ENCODE measurements at regions not wholly inside any gene's neighbourhood (a gene's known extent, or its start where the extent isn't known, plus 50 kb on each side); places are given as distances from the start of the nearest gene placed in this dataset.

DNA sequence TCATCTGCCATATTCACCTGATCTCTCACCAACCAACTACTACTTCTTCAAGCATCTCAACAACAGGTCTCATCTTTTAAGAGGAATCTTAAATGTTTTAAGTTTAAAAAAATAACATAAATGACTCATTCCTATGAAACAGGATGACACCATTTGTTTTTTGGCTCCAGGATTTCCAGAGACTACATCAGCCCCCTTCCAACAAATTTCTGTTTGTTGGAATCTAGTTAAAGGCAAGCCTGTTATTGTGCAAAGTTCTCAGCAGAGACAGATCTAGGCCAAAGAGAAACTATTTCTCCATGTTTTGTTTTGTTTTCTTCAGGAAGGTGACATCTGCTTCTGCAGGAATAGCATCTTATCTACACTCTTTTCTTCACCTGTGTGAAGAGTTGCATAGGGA is 204.8 kb upstream of the SH3BP4 start:
- no peak for TF ChIP-seq EP300 (IDR thresholded peaks at IDR 0.05)
- TF ChIP-seq POLR2A (IDR thresholded peaks at IDR 0.05), result no peak
- TF ChIP-seq, protein P1, sequence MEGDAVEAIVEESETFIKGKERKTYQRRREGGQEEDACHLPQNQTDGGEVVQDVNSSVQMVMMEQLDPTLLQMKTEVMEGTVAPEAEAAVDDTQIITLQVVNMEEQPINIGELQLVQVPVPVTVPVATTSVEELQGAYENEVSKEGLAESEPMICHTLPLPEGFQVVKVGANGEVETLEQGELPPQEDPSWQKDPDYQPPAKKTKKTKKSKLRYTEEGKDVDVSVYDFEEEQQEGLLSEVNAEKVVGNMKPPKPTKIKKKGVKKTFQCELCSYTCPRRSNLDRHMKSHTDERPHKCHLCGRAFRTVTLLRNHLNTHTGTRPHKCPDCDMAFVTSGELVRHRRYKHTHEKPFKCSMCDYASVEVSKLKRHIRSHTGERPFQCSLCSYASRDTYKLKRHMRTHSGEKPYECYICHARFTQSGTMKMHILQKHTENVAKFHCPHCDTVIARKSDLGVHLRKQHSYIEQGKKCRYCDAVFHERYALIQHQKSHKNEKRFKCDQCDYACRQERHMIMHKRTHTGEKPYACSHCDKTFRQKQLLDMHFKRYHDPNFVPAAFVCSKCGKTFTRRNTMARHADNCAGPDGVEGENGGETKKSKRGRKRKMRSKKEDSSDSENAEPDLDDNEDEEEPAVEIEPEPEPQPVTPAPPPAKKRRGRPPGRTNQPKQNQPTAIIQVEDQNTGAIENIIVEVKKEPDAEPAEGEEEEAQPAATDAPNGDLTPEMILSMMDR (IDR thresholded peaks at IDR 0.05), result no peak
- DNase-seq (ENCODE audit: low spot score in 2 of 2), result no peak
- H3K9me3 ChIP-seq, result peaks cover 0 to 1% (median 0%) of the 10 kb centered on the region in 4 donors

DNA sequence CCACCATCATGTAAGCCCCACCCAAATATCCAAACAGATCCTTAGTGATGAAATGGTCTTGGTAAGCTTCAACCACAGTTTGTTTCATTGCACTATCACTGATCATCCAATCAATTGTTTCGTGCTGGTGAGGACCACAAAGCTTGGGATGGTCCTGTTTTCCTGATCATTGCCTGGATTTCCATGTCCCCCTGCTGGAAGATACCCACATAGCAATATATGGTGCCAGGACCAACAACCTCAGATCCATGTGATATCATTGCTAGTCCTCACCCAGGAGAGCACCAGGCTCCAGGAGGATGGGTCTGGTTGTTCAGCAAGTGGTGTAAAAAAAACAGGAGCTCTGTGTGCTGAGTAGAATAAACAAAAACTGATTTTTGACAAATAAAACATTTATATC is 206.5 kb upstream of the SH3BP4 start:
- DNase-seq (ENCODE audit: low spot score in 2 of 2), result no peak
- WGBS, 2 donors, result 86 to 95% methylated on average over 1 of the region's 1 CpG
- no peaks in the 10 kb centered on the region for H3K27me3 ChIP-seq

More for the DNA sequence above, 204.8 kb upstream of the SH3BP4 start:
- H3K4me3 ChIP-seq, result no peak overlapping the region
- no peaks in the 10 kb centered on the region for H3K36me3 ChIP-seq
- H3K27ac ChIP-seq, result no peak overlapping the region
- no peaks in the 10 kb centered on the region for H3K4me1 ChIP-seq
- no peaks in the 10 kb centered on the region for H3K27me3 ChIP-seq

DNA sequence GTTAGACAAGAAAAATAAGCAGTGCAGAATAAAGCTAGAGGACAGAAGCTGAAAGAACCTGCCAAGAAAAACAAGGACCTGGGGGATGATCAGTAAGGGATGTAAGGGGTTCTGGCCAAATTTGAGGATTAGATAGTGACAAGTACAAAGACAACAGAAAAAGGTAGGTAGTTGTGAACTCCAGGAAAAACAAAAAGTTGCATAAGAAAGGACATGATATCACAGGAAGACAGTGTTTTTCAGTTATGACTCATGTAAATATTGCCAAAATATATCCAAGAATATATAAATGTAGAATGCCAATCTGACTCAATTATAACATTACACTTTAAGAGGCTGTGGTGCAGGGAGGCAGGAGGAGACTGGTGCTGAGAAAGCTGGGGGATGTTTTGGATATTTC is 209.8 kb upstream of the SH3BP4 start:
- no peaks in the 10 kb centered on the region for H3K36me3 ChIP-seq
- no peak overlapping the region for H3K4me3 ChIP-seq
- H3K27me3 ChIP-seq, result no peaks in the 10 kb centered on the region
- TF ChIP-seq POLR2A (IDR thresholded peaks at IDR 0.05) (no peak), EP300 (IDR thresholded peaks at IDR 0.05) (no peak)
- TF ChIP-seq, protein P1 (IDR thresholded peaks at IDR 0.05), result no peak
- peaks cover 0 to 5% (median 0%) of the 10 kb centered on the region in 4 donors for H3K9me3 ChIP-seq
- no peak for DNase-seq (ENCODE audit: low spot score in 2 of 2)
- no peak overlapping the region for H3K27ac ChIP-seq
- no peaks in the 10 kb centered on the region for H3K4me1 ChIP-seq

More for the DNA sequence above, 206.5 kb upstream of the SH3BP4 start:
- no peak overlapping the region for H3K27ac ChIP-seq
- H3K9me3 ChIP-seq, result peaks cover 0 to 5% (median 0%) of the 10 kb centered on the region in 4 donors
- H3K36me3 ChIP-seq, result no peaks in the 10 kb centered on the region
- no peak overlapping the region for H3K4me3 ChIP-seq
- TF ChIP-seq EP300 (IDR thresholded peaks at IDR 0.05) (no peak), POLR2A (IDR thresholded peaks at IDR 0.05) (no peak)
- TF ChIP-seq, protein P1 (IDR thresholded peaks at IDR 0.05), result no peak
- no peaks in the 10 kb centered on the region for H3K4me1 ChIP-seq

DNA sequence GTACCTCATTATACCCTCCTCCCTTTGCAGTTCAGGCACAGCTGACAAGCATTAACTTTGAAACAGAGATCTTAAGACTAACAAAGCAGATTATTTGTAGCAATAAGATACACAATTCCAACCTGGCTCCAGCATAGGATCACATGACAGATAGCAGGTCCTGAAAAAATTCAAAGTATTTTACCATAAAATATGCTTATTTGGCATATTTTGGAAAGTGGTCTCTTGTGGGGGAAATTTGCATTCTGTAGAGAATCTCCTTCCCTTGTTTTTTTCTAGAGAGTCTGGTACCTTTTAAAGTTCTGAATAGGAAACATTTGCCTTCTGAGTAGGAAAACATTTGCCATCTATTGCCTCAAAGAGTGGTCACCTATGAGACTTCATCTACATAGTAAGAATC is 212.8 kb upstream of the SH3BP4 start:
- Histone ChIP-seq H3K4me3 (no peak overlapping the region), H3K27ac (no peak overlapping the region), H3K4me1 (no peaks in the 10 kb centered on the region), H3K36me3 (no peaks in the 10 kb centered on the region), H3K9me3 (peaks cover 0 to 11% (median 2%) of the 10 kb centered on the region in 4 donors), H3K27me3 (no peaks in the 10 kb centered on the region)
- DNase-seq (ENCODE audit: low spot score in 2 of 2), result no peak
- TF ChIP-seq POLR2A (IDR thresholded peaks at IDR 0.05) (no peak), EP300 (IDR thresholded peaks at IDR 0.05) (no peak)
- TF ChIP-seq, protein P1 (IDR thresholded peaks at IDR 0.05), result no peak

DNA sequence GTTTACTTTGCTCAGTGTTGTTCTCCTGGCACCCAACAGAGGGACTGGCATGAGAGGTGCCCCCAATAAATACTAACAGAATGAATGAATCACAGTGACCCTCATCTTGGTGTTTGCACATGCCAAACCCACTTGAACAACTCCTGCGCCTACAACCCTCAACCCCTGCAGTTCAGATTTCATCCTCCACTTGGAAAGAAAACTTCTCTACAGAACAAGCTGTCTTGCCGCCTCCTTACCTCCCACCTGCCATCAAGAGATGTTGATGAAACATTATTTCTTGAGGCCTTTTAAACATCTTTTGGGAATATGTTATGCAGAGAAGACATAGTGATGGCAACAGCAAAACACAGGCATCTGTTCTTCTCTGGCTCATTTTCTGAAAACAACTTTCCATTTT is 216.0 kb upstream of the SH3BP4 start:
- H3K36me3 ChIP-seq, result no peaks in the 10 kb centered on the region
- 86 to 96% methylated on average over 2 of the region's 2 CpGs for WGBS, 2 donors
- no peak overlapping the region for H3K27ac ChIP-seq
- no peaks in the 10 kb centered on the region for H3K27me3 ChIP-seq
- TF ChIP-seq, protein P1 (IDR thresholded peaks at IDR 0.05), result no peak
- TF ChIP-seq EP300 (IDR thresholded peaks at IDR 0.05) (no peak), POLR2A (IDR thresholded peaks at IDR 0.05) (no peak)
- no peaks in the 10 kb centered on the region for H3K4me1 ChIP-seq
- peaks cover 0 to 6% (median 2%) of the 10 kb centered on the region in 4 donors for H3K9me3 ChIP-seq
- H3K4me3 ChIP-seq, result no peak overlapping the region
- DNase-seq (ENCODE audit: low spot score in 2 of 2), result no peak

Measured in tibial nerve (tissue), 4 donors.